Parathyroid adenoma (tissue), 2 donors: ENCODE measurements at regions not wholly inside any gene's neighbourhood (a gene's known extent, or its start where the extent isn't known, plus 50 kb on each side); places are given as distances from the start of the nearest gene placed in this dataset.

Experiments used
- H2AFZ ChIP-seq: fragments of 300-600 bp; sonication (generic); one replicate; pipeline ENCODE4 v1.7.0; 2017; ENCODE audit warnings: antibody characterized with exemption, mild to moderate bottlenecking
- H3K27ac ChIP-seq: fragments of 300-600 bp; sonication (generic); one replicate; pipeline ENCODE4 v1.7.0; 2017
- H3K27me3 ChIP-seq: fragments of 300-600 bp; sonication (generic); one replicate; pipeline ENCODE4 v1.7.0; 2017; ENCODE audit warnings: low read length; ENCODE audit not compliant: control insufficient read depth, insufficient read depth
- H3K36me3 ChIP-seq: fragments of 300-600 bp; sonication (generic); one replicate; pipeline ENCODE4 v1.7.0; 2017; ENCODE audit warnings: low read length; ENCODE audit not compliant: control insufficient read depth, insufficient read depth
- H3K4me1 ChIP-seq: fragments of 300-600 bp; sonication (generic); one replicate; pipeline ENCODE4 v1.7.0; 2017; ENCODE audit warnings: control low read depth
- H3K4me2 ChIP-seq: fragments of 300-600 bp; sonication (generic); one replicate; pipeline ENCODE4 v1.7.0; 2017; ENCODE audit warnings: low read length
- H3K4me3 ChIP-seq: fragments of 300-600 bp; sonication (generic); one replicate; pipeline ENCODE4 v1.7.0; 2017; ENCODE audit warnings: low read depth, low read length
- H3K79me2 ChIP-seq: fragments of 300-600 bp; sonication (generic); one replicate; pipeline ENCODE4 v1.7.0; 2017; ENCODE audit warnings: control low read depth
- H3K9ac ChIP-seq: fragments of 300-600 bp; sonication (generic); one replicate; pipeline ENCODE4 v1.7.0; 2017; ENCODE audit warnings: mild to moderate bottlenecking
- H3K9me3 ChIP-seq: fragments of 300-600 bp; sonication (generic); one replicate; pipeline ENCODE4 v1.7.0; 2017; ENCODE audit warnings: low read length; ENCODE audit not compliant: control insufficient read depth
- TF ChIP-seq, protein P1 (sequence below): fragments of 300-600 bp; sonication (generic); IDR thresholded peaks from one replicate; pipeline ENCODE4 v1.7.0; 2017; ENCODE audit warnings: antibody characterized with exemption, mild to moderate bottlenecking
- donor health status: primary hyperparathyroidism.

- Histone ChIP-seq H3K79me2 (no peaks in the 10 kb centered on the region), H3K4me3 (no peak overlapping the region), H3K9me3 (no peaks in the 10 kb centered on the region), H3K36me3 (no peaks in the 10 kb centered on the region), H3K4me2 (no peak overlapping the region), H3K27ac (no peak overlapping the region), H3K4me1 (no peaks in the 10 kb centered on the region), H3K9ac (no peak overlapping the region), H3K27me3 (no peaks in the 10 kb centered on the region), H2AFZ (no peak overlapping the region)
- TF ChIP-seq, protein P1, sequence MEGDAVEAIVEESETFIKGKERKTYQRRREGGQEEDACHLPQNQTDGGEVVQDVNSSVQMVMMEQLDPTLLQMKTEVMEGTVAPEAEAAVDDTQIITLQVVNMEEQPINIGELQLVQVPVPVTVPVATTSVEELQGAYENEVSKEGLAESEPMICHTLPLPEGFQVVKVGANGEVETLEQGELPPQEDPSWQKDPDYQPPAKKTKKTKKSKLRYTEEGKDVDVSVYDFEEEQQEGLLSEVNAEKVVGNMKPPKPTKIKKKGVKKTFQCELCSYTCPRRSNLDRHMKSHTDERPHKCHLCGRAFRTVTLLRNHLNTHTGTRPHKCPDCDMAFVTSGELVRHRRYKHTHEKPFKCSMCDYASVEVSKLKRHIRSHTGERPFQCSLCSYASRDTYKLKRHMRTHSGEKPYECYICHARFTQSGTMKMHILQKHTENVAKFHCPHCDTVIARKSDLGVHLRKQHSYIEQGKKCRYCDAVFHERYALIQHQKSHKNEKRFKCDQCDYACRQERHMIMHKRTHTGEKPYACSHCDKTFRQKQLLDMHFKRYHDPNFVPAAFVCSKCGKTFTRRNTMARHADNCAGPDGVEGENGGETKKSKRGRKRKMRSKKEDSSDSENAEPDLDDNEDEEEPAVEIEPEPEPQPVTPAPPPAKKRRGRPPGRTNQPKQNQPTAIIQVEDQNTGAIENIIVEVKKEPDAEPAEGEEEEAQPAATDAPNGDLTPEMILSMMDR, result no peak
These were observed 279.9 kb downstream of the ARL4A start for GRCh38 chr7:12967322-12967721.

- H3K27ac ChIP-seq, result no peak overlapping the region
- H3K27me3 ChIP-seq, result no peaks in the 10 kb centered on the region
- no peaks in the 10 kb centered on the region for H3K36me3 ChIP-seq
- no peak overlapping the region for H3K4me2 ChIP-seq
- no peaks in the 10 kb centered on the region for H3K9me3 ChIP-seq
- no peak overlapping the region for H3K4me3 ChIP-seq
- H2AFZ ChIP-seq, result no peak overlapping the region
- TF ChIP-seq, protein P1, result no peak
- H3K79me2 ChIP-seq, result no peaks in the 10 kb centered on the region
- no peak overlapping the region for H3K9ac ChIP-seq
- no peaks in the 10 kb centered on the region for H3K4me1 ChIP-seq
These were observed 281.5 kb downstream of the ARL4A start for GRCh38 chr7:12968836-12969422.

DNA sequence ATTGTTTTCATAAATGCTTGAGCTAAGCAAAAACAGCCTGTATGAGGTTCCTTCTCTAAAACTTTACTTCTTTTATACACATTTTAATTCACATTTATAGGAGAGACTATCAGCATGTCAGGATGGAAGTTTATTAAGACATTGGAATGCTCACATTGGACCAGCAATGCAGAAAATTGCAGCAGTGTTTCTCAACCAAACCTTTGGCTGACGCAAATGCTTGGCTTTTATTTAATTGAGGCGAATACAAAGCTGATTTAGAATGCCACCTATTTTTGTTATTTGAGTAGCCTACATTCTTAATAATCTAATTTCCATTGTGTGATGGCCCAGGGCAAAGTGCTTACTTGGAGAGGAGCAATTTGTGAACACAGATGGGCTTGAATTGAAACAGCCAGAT is 283.2 kb downstream of the ARL4A start:
- Histone ChIP-seq H3K4me1 (no peaks in the 10 kb centered on the region), H3K4me3 (no peak overlapping the region), H3K79me2 (no peaks in the 10 kb centered on the region), H3K4me2 (no peak overlapping the region), H3K27me3 (no peaks in the 10 kb centered on the region), H3K9me3 (no peaks in the 10 kb centered on the region), H2AFZ (no peak overlapping the region), H3K9ac (no peak overlapping the region), H3K27ac (no peak overlapping the region), H3K36me3 (no peaks in the 10 kb centered on the region)
- TF ChIP-seq, protein P1, result no peak

DNA sequence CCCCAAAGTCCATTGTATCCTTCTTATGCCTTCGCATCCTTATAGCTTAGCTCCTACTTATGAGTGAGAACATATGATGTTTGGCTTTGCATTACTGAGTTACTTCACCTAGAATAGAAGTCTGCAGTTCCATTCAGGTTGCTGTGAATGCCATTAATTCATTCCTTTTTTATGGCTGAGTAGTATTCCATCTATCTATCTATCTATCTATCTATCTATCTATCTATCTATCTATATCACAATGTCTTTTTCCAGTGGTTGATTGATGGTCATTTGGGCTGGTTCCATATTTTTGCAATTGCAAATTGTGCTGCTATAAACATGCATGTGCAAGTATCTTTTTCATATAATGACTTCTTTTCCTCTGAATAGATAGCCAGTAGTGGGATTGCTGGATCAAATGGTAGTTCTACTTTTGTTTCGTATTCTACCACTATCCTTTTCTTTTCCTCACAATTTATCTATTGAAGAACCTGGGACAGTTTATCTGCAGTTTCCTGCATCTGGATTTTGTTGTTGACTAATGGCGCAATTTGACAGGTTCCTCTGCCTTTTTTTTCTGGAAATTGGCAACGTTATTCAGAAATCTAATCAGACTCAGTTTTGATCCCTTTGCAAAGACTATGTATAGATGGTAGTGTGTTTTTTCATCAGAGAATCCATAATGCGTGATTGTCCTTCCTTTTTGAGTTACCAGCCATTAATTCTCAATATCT is 287.2 kb downstream of the ARL4A start:
- TF ChIP-seq, protein P1, result no peak
- Histone ChIP-seq H3K4me3 (no peak overlapping the region), H3K27ac (no peak overlapping the region), H3K9me3 (no peaks in the 10 kb centered on the region), H2AFZ (no peak overlapping the region), H3K27me3 (no peaks in the 10 kb centered on the region), H3K4me1 (no peaks in the 10 kb centered on the region), H3K4me2 (no peak overlapping the region), H3K9ac (no peak overlapping the region), H3K79me2 (no peaks in the 10 kb centered on the region), H3K36me3 (no peaks in the 10 kb centered on the region)

GRCh38 chr7:12975412-12975811 is 288.0 kb downstream of the ARL4A start:
- Histone ChIP-seq H3K4me1 (no peaks in the 10 kb centered on the region), H3K4me3 (no peak overlapping the region), H3K27ac (no peak overlapping the region), H3K9me3 (no peaks in the 10 kb centered on the region), H3K4me2 (no peak overlapping the region), H3K79me2 (no peaks in the 10 kb centered on the region), H2AFZ (no peak overlapping the region), H3K27me3 (no peaks in the 10 kb centered on the region), H3K36me3 (no peaks in the 10 kb centered on the region), H3K9ac (no peak overlapping the region)
- TF ChIP-seq, protein P1, result no peak
